ENCODE measurements at regions not wholly inside any gene's neighbourhood (a gene's known extent, or its start where the extent isn't known, plus 50 kb on each side); places are given as distances from the start of the nearest gene placed in this dataset.

- TF ChIP-seq CTCF (IDR thresholded peaks at IDR 0.05), result no peak
- no peak for TF ChIP-seq ZFX (IDR thresholded peaks at IDR 0.05; ENCODE audit: borderline replicate concordance)
These were observed 177.6 kb upstream of the CDH20 start for GRCh38 chr18:61155586-61155985.
